Neural cell (in vitro differentiated cells): ENCODE measurements at regions not wholly inside any gene's neighbourhood (a gene's known extent, or its start where the extent isn't known, plus 50 kb on each side); places are given as distances from the start of the nearest gene placed in this dataset.

Experiments
- POLR2AphosphoS5 ChIP-seq: IDR thresholded peaks from 2 replicates; pipeline ENCODE4 v1.6.1; 2012
- REST ChIP-seq: IDR thresholded peaks from 2 replicates; pipeline ENCODE4 v1.6.1; 2012; ENCODE audit warnings: borderline replicate concordance

DNA sequence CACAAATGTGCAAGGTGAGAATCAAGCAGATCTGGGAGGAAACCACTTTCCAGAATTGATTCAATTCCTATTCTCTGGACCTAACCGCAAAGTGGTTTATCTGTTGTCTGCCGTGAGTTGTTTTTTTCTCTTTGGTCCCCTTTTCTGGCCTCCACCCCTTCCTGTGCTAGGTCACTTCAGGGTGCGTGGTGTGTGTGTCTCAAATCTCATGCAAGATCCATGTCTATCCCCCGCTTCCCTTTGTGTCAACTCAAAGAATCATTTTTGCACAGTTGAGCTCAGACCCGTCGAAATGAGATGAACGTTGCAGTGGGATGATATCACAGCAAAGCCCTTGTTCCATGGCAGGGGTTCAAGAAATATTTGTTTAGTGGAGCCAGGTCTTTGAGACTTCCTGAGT is 184.5 kb downstream of the GATA3 start:
- TF ChIP-seq REST (no peak), POLR2AphosphoS5 (no peak)
